ENCODE measurements at regions not wholly inside any gene's neighbourhood (a gene's known extent, or its start where the extent isn't known, plus 50 kb on each side); places are given as distances from the start of the nearest gene placed in this dataset.

DNA sequence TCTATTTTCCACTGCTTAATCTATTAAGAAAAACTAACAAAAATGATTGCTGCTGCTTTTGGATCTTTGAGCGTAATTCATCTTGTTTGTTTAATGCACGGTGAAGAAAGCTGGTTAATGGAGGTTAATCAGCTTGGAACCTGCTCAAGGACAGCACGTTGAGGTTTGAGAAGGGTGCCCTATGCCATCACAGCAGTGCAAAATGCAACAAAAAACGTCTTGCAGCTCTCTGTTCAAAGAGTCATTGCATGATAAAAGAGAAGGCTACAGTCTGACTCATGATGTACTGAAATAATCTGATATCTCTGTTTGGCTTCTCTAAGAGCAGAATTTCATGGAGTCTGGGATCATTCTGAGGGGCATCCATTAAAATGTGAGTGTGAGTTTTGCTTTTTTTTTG is 80.6 kb upstream of the PREP start:
- DNase-seq (ENCODE audit: low spot score) (no peak), ATAC-seq (ENCODE audit: low FRiP score) (no peak)
- no peak for TF ChIP-seq CTCF (IDR thresholded peaks at IDR 0.05)

GRCh38 chr6:105482921-105483320 is 80.0 kb upstream of the PREP start:
- TF ChIP-seq CTCF (IDR thresholded peaks at IDR 0.05) = no peak
- no peak for ATAC-seq (ENCODE audit: low FRiP score)
- DNase-seq (ENCODE audit: low spot score) = no peak

DNA sequence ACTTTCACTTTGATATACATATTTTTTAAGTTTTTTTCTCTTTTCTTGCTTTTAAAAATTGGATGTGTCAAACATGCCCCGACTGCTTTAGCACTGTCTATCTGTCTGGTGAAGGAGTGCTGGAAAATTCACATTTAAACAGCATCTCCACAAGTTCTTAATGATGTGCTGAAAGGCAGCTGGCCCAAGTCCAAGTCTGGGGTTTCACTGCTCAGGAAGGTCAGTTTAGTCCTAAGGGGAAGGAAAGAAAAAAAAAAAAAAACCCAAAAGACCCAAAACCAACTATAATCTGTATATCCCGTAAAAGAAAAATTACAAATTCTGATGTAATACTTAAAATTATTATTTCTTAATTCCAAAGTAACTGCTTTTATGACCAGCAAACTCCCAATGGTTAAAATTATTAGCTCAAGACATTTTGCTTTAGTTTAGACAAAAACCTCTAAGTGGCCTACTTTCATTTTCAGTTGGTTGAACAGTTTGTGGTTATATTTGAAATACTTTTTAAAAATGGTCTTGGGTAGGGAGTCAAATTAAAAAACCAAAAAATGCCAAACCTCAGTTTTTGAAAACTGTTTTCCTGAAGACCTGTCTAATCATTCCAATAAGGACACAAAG is 79.5 kb upstream of the PREP start:
- TF ChIP-seq CTCF (IDR thresholded peaks at IDR 0.05) = no peak
- DNase-seq (ENCODE audit: low spot score) = no peak
- ATAC-seq (ENCODE audit: low FRiP score) = no peak

DNA sequence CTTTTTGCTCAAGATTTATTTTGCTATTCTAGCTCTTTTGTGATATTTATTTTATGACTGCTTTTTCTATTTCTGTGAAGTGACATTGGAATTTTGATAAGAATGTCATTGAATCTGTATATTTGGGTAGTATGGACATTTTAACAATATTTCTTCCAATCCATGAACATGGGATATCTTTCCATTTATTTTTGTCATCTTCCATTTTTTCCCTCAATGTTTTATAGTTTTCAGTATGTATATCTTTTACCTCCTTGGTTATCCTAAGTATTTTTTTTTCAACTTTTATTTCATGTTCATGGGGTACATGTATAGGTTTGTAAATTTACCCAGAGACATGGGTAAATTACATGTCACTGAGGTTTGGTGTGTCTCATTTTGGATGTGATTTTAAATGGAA is 74.1 kb upstream of the PREP start:
- DNase-seq (ENCODE audit: low spot score) (no peak), ATAC-seq (ENCODE audit: low FRiP score) (no peak)
- no peak for TF ChIP-seq CTCF (IDR thresholded peaks at IDR 0.05)

GRCh38 chr6:105474234-105474633 is 71.4 kb upstream of the PREP start:
- no peak for TF ChIP-seq CTCF (IDR thresholded peaks at IDR 0.05)
- DNase-seq (ENCODE audit: low spot score) (no peak), ATAC-seq (ENCODE audit: low FRiP score) (no peak)

DNA sequence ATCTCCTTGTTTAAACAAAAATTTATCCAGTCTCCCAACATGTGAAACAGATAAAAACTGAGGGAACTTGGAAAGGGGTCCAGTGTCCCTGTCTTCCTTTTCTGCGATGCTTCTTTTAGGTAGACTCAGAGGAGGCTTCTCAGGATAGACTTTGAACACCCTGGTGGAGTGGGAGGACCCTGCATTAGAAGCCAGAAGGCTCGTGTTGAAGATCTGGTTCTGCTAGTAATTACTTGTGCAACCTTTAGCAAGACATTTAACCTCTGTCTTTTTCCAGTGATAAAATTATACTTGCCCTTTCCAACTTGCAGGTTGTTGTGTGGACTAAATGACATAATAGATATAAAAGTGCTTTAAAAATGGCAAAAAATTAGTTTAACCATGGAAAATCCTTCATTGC is 67.1 kb upstream of the PREP start:
- ATAC-seq (ENCODE audit: low FRiP score) (no peak), DNase-seq (ENCODE audit: low spot score) (no peak)
- TF ChIP-seq CTCF (IDR thresholded peaks at IDR 0.05) = no peak

GRCh38 chr6:105468850-105469249 is 66.0 kb upstream of the PREP start:
- ATAC-seq (ENCODE audit: low FRiP score) (no peak), DNase-seq (ENCODE audit: low spot score) (no peak)
- TF ChIP-seq CTCF (IDR thresholded peaks at IDR 0.05) = no peak

Measured in omental fat pad (tissue), 3 donors.